OCI-LY7 (cell line): ENCODE measurements at regions not wholly inside any gene's neighbourhood (a gene's known extent, or its start where the extent isn't known, plus 50 kb on each side); places are given as distances from the start of the nearest gene placed in this dataset.

Source experiments
- BruUV-seq: library from RNA; stranded (reverse); fragments of 400-500 nt; replicated peaks from 2 replicates; lab custom pipeline; 2021; lab: Mats Ljungman, UMichigan
- CTCF ChIA-PET: fragments of 300-600 bp; sonication (Branson Sonifier 250); formaldehyde crosslinking; loops from one replicate; lab custom pipeline; 2022; ENCODE audit warnings: antibody characterized with exemption; ENCODE audit not compliant: unreplicated experiment; lab: Charles Lee
- POLR2A ChIA-PET: fragments of 300-600 bp; sonication (Branson Sonifier 250); formaldehyde crosslinking; loops from one replicate; lab custom pipeline; 2022; ENCODE audit warnings: antibody characterized with exemption; lab: Charles Lee
- DNase-seq: peaks from one replicate; pipeline ENCODE4 v3.0.0-alpha.2; 2015; ENCODE audit warnings: low spot score
- H2AFZ ChIP-seq: fragments of 200-600 bp; sonication (generic), shearing (Covaris generic); 2 replicates; pipeline ENCODE4 v1.6.1; 2014; ENCODE audit warnings: mild to moderate bottlenecking, antibody characterized with exemption, low read length, moderate library complexity
- H3K27ac ChIP-seq: fragments of 200-600 bp; sonication (generic); 2 replicates; pipeline ENCODE4 v1.5.1; 2014; ENCODE audit warnings: mixed run types, low read depth, mild to moderate bottlenecking, moderate library complexity, low read length, inconsistent platforms; ENCODE audit not compliant: poor library complexity, severe bottlenecking
- H3K36me3 ChIP-seq: fragments of 200-600 bp; sonication (generic); 2 replicates; pipeline ENCODE4 v1.6.1; 2014; ENCODE audit warnings: mild to moderate bottlenecking, antibody characterized with exemption, low read length, moderate library complexity, mixed read lengths; ENCODE audit not compliant: insufficient read depth
- H3K4me1 ChIP-seq: fragments of 200-600 bp; sonication (generic); 2 replicates; pipeline ENCODE4 v1.5.1; 2014; ENCODE audit warnings: mild to moderate bottlenecking, low read length; ENCODE audit not compliant: insufficient read depth, poor library complexity, severe bottlenecking
- H3K4me2 ChIP-seq: fragments of 200-600 bp; sonication (generic); 2 replicates; pipeline ENCODE4 v1.6.1; 2014; ENCODE audit warnings: mild to moderate bottlenecking, low read length
- H3K4me3 ChIP-seq: fragments of 200-600 bp; sonication (generic); 2 replicates; pipeline ENCODE4 v1.5.1; 2014; ENCODE audit warnings: mild to moderate bottlenecking, low read depth, low read length; ENCODE audit not compliant: poor library complexity, severe bottlenecking
- H3K79me2 ChIP-seq: fragments of 200-600 bp; sonication (generic); 2 replicates; pipeline ENCODE4 v1.6.1; 2016; ENCODE audit warnings: low read depth, mild to moderate bottlenecking, low read length, moderate library complexity, mixed read lengths; ENCODE audit not compliant: insufficient read depth
- H3K9me2 ChIP-seq: fragments of 200-600 bp; sonication (generic); 2 replicates; pipeline ENCODE4 v1.6.1; 2016; ENCODE audit warnings: mild to moderate bottlenecking, low read length, mixed read lengths; ENCODE audit not compliant: insufficient read depth
- H3K9me3 ChIP-seq: fragments of 200-600 bp; sonication (generic); 2 replicates; pipeline ENCODE4 v1.6.1; 2014; ENCODE audit warnings: mild to moderate bottlenecking, mixed run types, low read length, mixed read lengths
- H4K20me1 ChIP-seq: fragments of 200-600 bp; sonication (generic); 2 replicates; pipeline ENCODE4 v1.6.1; 2014; ENCODE audit warnings: mild to moderate bottlenecking, antibody characterized with exemption, low read length, moderate library complexity, mixed read lengths; ENCODE audit not compliant: insufficient read depth
- CTCF ChIP-seq: fragments of 200-600 bp; sonication (generic); conservative IDR thresholded peaks from 2 replicates; pipeline ENCODE4 v1.5.1; 2014; ENCODE audit warnings: mild to moderate bottlenecking, antibody characterized with exemption, low read length, moderate library complexity, mixed read lengths
- EZH2phosphoT487 ChIP-seq: fragments of 200-600 bp; sonication (generic); IDR thresholded peaks from 2 replicates; pipeline ENCODE4 v1.6.1; 2018; ENCODE audit warnings: low read depth, borderline replicate concordance, mild to moderate bottlenecking, mixed run types, antibody characterized with exemption, low read length, moderate library complexity, mixed read lengths
- intact Hi-C: fragments of 100-400 bp; cut with micrococcal nuclease; formaldehyde crosslinking; loops from one replicate; pipeline ENCODE4 v1.10.0; 2022; ENCODE audit not compliant: unreplicated experiment

- H3K4me2 ChIP-seq, result no peak overlapping the region
- no peaks in the 10 kb centered on the region for H4K20me1 ChIP-seq
- no peaks in the 10 kb centered on the region for H3K36me3 ChIP-seq
- DNase-seq, result no peak
- H2AFZ ChIP-seq, result no peak overlapping the region
- ChIA-PET POLR2A (no interaction called here), CTCF (no interaction called here)
- H3K9me2 ChIP-seq, result no peaks in the 10 kb centered on the region
- TF ChIP-seq EZH2phosphoT487 (no peak), CTCF (no peak)
- no peaks in the 10 kb centered on the region for H3K79me2 ChIP-seq
- no TSS peak for BruUV-seq
- H3K4me3 ChIP-seq, result no peak overlapping the region
- H3K27ac ChIP-seq, result no peak overlapping the region
- no peaks in the 10 kb centered on the region for H3K9me3 ChIP-seq
- intact Hi-C loops, result no loop called here
- H3K4me1 ChIP-seq, result no peaks in the 10 kb centered on the region
Measured at GRCh38 chr10:128493811-128494210, 367.6 kb upstream of the MKI67 start.

- Histone ChIP-seq H3K79me2 (no peaks in the 10 kb centered on the region), H2AFZ (no peak overlapping the region), H3K4me1 (no peaks in the 10 kb centered on the region), H3K27ac (no peak overlapping the region), H3K36me3 (no peaks in the 10 kb centered on the region), H3K4me2 (no peak overlapping the region), H3K9me2 (no peaks in the 10 kb centered on the region), H3K4me3 (no peak overlapping the region), H3K9me3 (no peaks in the 10 kb centered on the region), H4K20me1 (no peaks in the 10 kb centered on the region)
- POLR2A ChIA-PET, result no interaction called here
- TF ChIP-seq CTCF (no peak), EZH2phosphoT487 (no peak)
- CTCF ChIA-PET, result no interaction called here
- no peak for DNase-seq
- intact Hi-C loops, result no loop called here
- BruUV-seq, result no TSS peak
Measured at GRCh38 chr10:128494665-128495064, 368.4 kb upstream of the MKI67 start.

GRCh38 chr10:128497660-128498377 lies 371.6 kb upstream of the MKI67 start:
- no TSS peak for BruUV-seq
- Histone ChIP-seq H3K4me2 (no peak overlapping the region), H3K9me3 (no peaks in the 10 kb centered on the region), H3K27ac (no peak overlapping the region), H4K20me1 (no peaks in the 10 kb centered on the region), H3K9me2 (no peaks in the 10 kb centered on the region), H3K79me2 (no peaks in the 10 kb centered on the region), H2AFZ (no peak overlapping the region), H3K4me1 (no peaks in the 10 kb centered on the region), H3K4me3 (no peak overlapping the region), H3K36me3 (no peaks in the 10 kb centered on the region)
- TF ChIP-seq EZH2phosphoT487 (no peak), CTCF (no peak)
- ChIA-PET CTCF (no interaction called here), POLR2A (no interaction called here)
- intact Hi-C loops, result no loop called here
- DNase-seq, result no peak
